AG08395 (cell line): ENCODE measurements at regions not wholly inside any gene's neighbourhood (a gene's known extent, or its start where the extent isn't known, plus 50 kb on each side); places are given as distances from the start of the nearest gene placed in this dataset.

Source experiments
- DNase-seq: peaks from one replicate; pipeline ENCODE4 v3.0.0; 2012; ENCODE audit warnings: mixed read lengths, low spot score

GRCh38 chr19:28534766-28535351, 678.1 kb downstream of the UQCRFS1 start:
- DNase-seq, result no peak

GRCh38 chr19:28532765-28533341, 680.1 kb downstream of the UQCRFS1 start:
- DNase-seq, result no peak

GRCh38 chr19:28531979-28532378, 681.0 kb downstream of the UQCRFS1 start:
- DNase-seq, result no peak

GRCh38 chr19:28530406-28531035, 682.4 kb downstream of the UQCRFS1 start:
- DNase-seq, result no peak

GRCh38 chr19:28526038-28526437, 686.9 kb downstream of the UQCRFS1 start:
- no peak for DNase-seq

GRCh38 chr19:28523619-28524018, 689.3 kb downstream of the UQCRFS1 start:
- DNase-seq, result no peak

GRCh38 chr19:28522545-28522922, 690.4 kb downstream of the UQCRFS1 start:
- no peak for DNase-seq

- no peak for DNase-seq
These were observed 691.1 kb downstream of the UQCRFS1 start for GRCh38 chr19:28521614-28522544.

GRCh38 chr19:28520998-28521568, 691.9 kb downstream of the UQCRFS1 start:
- no peak for DNase-seq

- DNase-seq, result peak; percentile 15
These were observed 692.7 kb downstream of the UQCRFS1 start for GRCh38 chr19:28519952-28520861.

GRCh38 chr19:28519218-28519779, 693.7 kb downstream of the UQCRFS1 start:
- no peak for DNase-seq

GRCh38 chr19:28516415-28516872, 696.5 kb downstream of the UQCRFS1 start:
- no peak for DNase-seq

GRCh38 chr19:28514166-28514565, 698.8 kb downstream of the UQCRFS1 start:
- no peak for DNase-seq

GRCh38 chr19:28511655-28512054, 701.3 kb downstream of the UQCRFS1 start:
- no peak for DNase-seq

GRCh38 chr19:28509079-28509895, 703.7 kb downstream of the UQCRFS1 start:
- no peak for DNase-seq

- DNase-seq, result no peak
These were observed 704.3 kb downstream of the UQCRFS1 start for GRCh38 chr19:28508666-28509065.

- no peak for DNase-seq
These were observed 707.0 kb downstream of the UQCRFS1 start for GRCh38 chr19:28505933-28506332.

- no peak for DNase-seq
These were observed 707.8 kb downstream of the UQCRFS1 start for GRCh38 chr19:28505134-28505533.

GRCh38 chr19:28504727-28505126, 708.2 kb downstream of the UQCRFS1 start:
- no peak for DNase-seq

- DNase-seq, result no peak
These were observed 708.8 kb downstream of the UQCRFS1 start for GRCh38 chr19:28504139-28504538.
